Suprapubic skin (tissue), 4 donors: ENCODE measurements at regions not wholly inside any gene's neighbourhood (a gene's known extent, or its start where the extent isn't known, plus 50 kb on each side); places are given as distances from the start of the nearest gene placed in this dataset.
"Not testable (repeated sequence)": the region's sequence is repeated elsewhere in the genome, so short reads cannot be mapped to it uniquely, and the experiment has no call there.

Experiments
- DNase-seq, 2 donors: peaks; one replicate each; pipeline ENCODE4 v3.0.0-alpha.2; 2019; ENCODE audit warnings: low spot score in 2 of 2
- H3K27ac ChIP-seq: fragments of 200-600 bp; sonication (generic); one replicate; pipeline ENCODE4 v1.5.1; 2019
- H3K27me3 ChIP-seq: fragments of 200-600 bp; sonication (generic); one replicate; pipeline ENCODE4 v1.5.1; 2019
- H3K36me3 ChIP-seq: fragments of 200-600 bp; sonication (generic); one replicate; pipeline ENCODE4 v1.5.1; 2019
- H3K4me1 ChIP-seq: fragments of 200-600 bp; sonication (generic); one replicate; pipeline ENCODE4 v1.5.1; 2019
- H3K4me3 ChIP-seq: fragments of 200-600 bp; sonication (generic); one replicate; pipeline ENCODE4 v1.5.1; 2019; ENCODE audit warnings: mild to moderate bottlenecking
- H3K9me3 ChIP-seq: fragments of 200-600 bp; sonication (generic); one replicate; pipeline ENCODE4 v1.5.1; 2019
- EP300 ChIP-seq: sonication (generic); formaldehyde crosslinking; IDR thresholded peaks from one replicate; pipeline ENCODE4 v1.6.1; 2017; ENCODE audit warnings: antibody characterized with exemption
- POLR2A ChIP-seq, 2 donors: fragments of 450-650 bp; IDR thresholded peaks; one replicate each; pipeline ENCODE4 v1.6.1; 2017; ENCODE audit warnings: antibody characterized with exemption in 2 of 2, mild to moderate bottlenecking in 2 of 2, moderate library complexity in 2 of 2
- POLR2AphosphoS5 ChIP-seq, 3 donors: sonication (generic); formaldehyde crosslinking; IDR thresholded peaks; one replicate each; pipeline ENCODE4 v1.6.1; 2017; ENCODE audit warnings: antibody characterized with exemption in 3 of 3
- WGBS: methylation state at CpG from one replicate; pipeline ENCODE4 v1.1.5; 2018; 5-methylcytosine and 5-hydroxymethylcytosine counted together
- TF ChIP-seq, protein P1 (sequence below), 2 donors: fragments of 200-600 bp in 1 of 2; fragments of 450-650 bp in 1 of 2; sonication (generic) in 1 of 2; IDR thresholded peaks; one replicate each; pipeline ENCODE4 v1.5.1; 2016 to 2019; ENCODE audit warnings: antibody characterized with exemption in 2 of 2, mild to moderate bottlenecking in 1 of 2, moderate library complexity in 1 of 2

DNA sequence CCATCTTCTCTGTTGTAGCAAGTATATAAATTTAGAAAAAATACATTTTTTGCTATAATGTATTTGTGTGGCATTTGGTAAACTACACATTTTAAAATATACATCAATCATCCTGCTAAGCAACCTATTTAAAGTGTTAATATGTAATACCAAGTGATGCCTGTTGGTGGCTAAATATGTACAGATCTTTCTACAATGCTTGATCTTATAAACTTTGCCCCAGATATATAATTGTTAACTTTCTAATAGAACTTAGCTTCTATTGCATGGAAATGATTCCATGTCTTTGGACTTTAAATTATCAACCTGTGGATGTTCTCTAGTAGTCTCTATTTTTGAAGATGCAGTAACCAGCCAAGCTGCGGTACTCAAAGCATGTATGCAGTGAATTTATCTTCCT, 1260.4 kb upstream of the RAG2 start:
- no peaks in the 10 kb centered on the region for H3K27me3 ChIP-seq
- no peaks in the 10 kb centered on the region for H3K9me3 ChIP-seq
- no peak overlapping the region for H3K27ac ChIP-seq
- no peaks in the 10 kb centered on the region for H3K36me3 ChIP-seq
- H3K4me1 ChIP-seq, result no peaks in the 10 kb centered on the region
- TF ChIP-seq POLR2AphosphoS5 (IDR thresholded peaks at IDR 0.05), result no peak
- TF ChIP-seq, protein P1, sequence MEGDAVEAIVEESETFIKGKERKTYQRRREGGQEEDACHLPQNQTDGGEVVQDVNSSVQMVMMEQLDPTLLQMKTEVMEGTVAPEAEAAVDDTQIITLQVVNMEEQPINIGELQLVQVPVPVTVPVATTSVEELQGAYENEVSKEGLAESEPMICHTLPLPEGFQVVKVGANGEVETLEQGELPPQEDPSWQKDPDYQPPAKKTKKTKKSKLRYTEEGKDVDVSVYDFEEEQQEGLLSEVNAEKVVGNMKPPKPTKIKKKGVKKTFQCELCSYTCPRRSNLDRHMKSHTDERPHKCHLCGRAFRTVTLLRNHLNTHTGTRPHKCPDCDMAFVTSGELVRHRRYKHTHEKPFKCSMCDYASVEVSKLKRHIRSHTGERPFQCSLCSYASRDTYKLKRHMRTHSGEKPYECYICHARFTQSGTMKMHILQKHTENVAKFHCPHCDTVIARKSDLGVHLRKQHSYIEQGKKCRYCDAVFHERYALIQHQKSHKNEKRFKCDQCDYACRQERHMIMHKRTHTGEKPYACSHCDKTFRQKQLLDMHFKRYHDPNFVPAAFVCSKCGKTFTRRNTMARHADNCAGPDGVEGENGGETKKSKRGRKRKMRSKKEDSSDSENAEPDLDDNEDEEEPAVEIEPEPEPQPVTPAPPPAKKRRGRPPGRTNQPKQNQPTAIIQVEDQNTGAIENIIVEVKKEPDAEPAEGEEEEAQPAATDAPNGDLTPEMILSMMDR (IDR thresholded peaks at IDR 0.05), result no peak
- TF ChIP-seq EP300, result no peak
- no peak for TF ChIP-seq POLR2A (IDR thresholded peaks at IDR 0.05)
- 100% methylated on average over 1 of the region's 1 CpG for WGBS
- no peak overlapping the region for H3K4me3 ChIP-seq
- no peak for DNase-seq

DNA sequence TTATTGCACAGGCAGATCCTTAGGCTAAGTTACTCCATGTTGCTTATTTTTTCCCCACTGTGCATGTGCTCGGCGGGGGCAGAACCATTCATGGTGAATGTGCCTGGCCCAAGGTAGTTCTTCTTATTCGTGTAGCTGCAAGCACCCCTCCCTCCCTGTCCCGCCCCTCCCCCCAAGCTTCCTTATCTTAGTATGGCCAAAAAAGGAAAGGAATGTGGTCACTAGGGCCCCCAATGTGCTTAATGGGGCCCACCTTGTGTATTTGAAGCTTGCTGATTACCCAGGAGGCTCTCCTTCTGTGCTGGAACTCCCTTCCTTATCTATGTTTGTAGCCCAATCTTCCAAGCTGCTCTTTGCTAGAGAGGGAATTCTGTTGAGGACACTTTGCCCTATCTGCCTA, 1259.7 kb upstream of the RAG2 start:
- DNase-seq, result no peak
- H3K9me3 ChIP-seq, result no peaks in the 10 kb centered on the region
- H3K27me3 ChIP-seq, result no peaks in the 10 kb centered on the region
- no peaks in the 10 kb centered on the region for H3K36me3 ChIP-seq
- 94% methylated on average over 4 of the region's 4 CpGs for WGBS
- H3K27ac ChIP-seq, result no peak overlapping the region
- no peak overlapping the region for H3K4me3 ChIP-seq
- no peaks in the 10 kb centered on the region for H3K4me1 ChIP-seq
- TF ChIP-seq, protein P1 (IDR thresholded peaks at IDR 0.05), result no peak
- TF ChIP-seq EP300 (no peak), POLR2AphosphoS5 (IDR thresholded peaks at IDR 0.05) (no peak), POLR2A (IDR thresholded peaks at IDR 0.05) (no peak)

DNA sequence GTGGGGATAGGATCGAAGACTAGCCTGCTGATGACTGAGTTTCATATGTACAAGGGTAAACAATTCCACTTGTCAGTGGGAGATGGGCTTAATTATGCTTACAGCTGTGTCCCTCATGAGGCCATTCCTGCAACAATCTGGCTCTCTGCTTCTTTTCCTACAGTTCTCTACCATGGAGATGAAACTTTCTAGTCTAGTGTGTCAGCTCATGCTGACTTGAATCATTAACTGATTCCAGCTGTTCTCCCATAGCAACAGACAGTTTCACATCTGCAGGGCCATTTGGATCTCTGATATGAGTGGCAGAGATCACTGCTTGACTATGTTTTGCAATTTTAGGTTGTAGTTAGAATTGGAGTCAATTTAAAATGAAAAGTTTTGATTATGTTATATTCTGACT, 1251.7 kb upstream of the RAG2 start:
- TF ChIP-seq EP300, result no peak
- TF ChIP-seq, protein P1 (IDR thresholded peaks at IDR 0.05), result no peak
- Histone ChIP-seq H3K27me3 (no peaks in the 10 kb centered on the region), H3K36me3 (no peaks in the 10 kb centered on the region), H3K9me3 (no peaks in the 10 kb centered on the region), H3K4me3 (no peak overlapping the region), H3K4me1 (no peaks in the 10 kb centered on the region), H3K27ac (no peak overlapping the region)
- 67% methylated on average over 1 of the region's 1 CpG for WGBS
- DNase-seq, result no peak

DNA sequence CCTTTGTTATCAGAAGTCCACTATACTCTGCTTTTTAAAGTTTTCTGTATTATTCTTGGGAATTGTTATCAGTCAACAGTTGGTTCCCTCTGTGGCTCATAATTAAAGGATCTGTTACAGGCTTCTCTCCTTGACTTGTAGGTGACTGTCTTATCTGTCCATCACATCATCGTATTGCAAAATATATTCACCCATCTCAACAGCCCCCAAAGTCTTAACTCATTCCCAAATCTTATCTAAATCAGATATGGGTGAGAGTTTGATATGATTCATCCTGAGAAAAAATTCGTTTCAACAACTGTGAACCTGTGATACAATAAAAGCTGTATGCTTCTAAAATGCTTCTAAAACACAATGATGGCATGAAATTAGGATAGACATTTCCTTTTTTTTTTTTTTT, 1245.6 kb upstream of the RAG2 start:
- Histone ChIP-seq H3K4me1 (no peaks in the 10 kb centered on the region), H3K4me3 (no peak overlapping the region), H3K27me3 (no peaks in the 10 kb centered on the region), H3K9me3 (no peaks in the 10 kb centered on the region), H3K36me3 (no peaks in the 10 kb centered on the region), H3K27ac (no peak overlapping the region)
- no peak for TF ChIP-seq EP300
- TF ChIP-seq POLR2A (IDR thresholded peaks at IDR 0.05), result no peak
- no peak for TF ChIP-seq POLR2AphosphoS5 (IDR thresholded peaks at IDR 0.05)
- TF ChIP-seq, protein P1 (IDR thresholded peaks at IDR 0.05), result no peak
- no peak for DNase-seq
- 51% methylated on average over 2 of the region's 2 CpGs for WGBS

DNA sequence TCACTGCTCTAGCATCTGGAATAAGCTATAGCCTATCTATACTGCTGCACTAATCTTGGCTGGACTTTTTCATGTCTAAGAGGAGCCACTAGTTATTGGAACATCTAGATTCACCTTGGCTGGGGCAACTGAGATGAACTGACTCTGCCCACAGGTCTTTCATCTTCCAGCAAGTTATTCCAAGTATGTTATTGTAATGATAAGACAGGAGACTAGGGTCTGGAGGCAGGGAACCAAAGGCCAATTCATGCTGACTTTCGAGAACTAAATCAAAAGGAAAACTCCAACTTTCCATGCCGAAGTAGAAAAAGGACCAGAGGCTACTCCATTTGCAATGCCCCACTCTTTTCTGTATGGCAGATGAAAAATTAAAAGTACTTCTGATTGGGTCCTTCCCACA, 1243.0 kb upstream of the RAG2 start:
- Histone ChIP-seq H3K9me3 (no peaks in the 10 kb centered on the region), H3K36me3 (no peaks in the 10 kb centered on the region), H3K27me3 (no peaks in the 10 kb centered on the region), H3K4me3 (no peak overlapping the region), H3K4me1 (no peaks in the 10 kb centered on the region), H3K27ac (no peak overlapping the region)
- DNase-seq, result no peak
- no peak for TF ChIP-seq POLR2AphosphoS5 (IDR thresholded peaks at IDR 0.05)
- TF ChIP-seq, protein P1 (IDR thresholded peaks at IDR 0.05), result no peak
- no peak for TF ChIP-seq EP300
- 94% methylated on average over 2 of the region's 2 CpGs for WGBS

DNA sequence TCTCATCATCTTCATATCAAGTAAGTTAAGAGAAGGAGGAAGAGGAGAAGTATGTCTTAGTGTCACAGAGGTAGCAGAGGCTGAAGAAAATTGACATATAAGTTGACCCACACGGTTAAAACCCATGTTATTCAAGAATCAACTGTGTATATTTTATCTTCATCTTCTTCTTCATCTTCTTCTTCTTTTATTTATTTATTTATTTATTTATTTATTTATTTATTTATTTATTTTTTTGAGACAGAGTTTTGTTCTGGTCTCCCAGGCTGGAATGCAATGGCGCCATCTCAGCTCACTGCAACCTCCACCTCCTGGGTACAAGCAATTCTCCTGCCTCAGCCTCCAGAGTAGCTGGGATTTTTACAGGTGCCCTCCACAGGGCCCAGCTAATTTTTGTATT, 1242.3 kb upstream of the RAG2 start:
- H3K9me3 ChIP-seq, H3K27ac ChIP-seq, H3K4me3 ChIP-seq, DNase-seq, H3K36me3 ChIP-seq, H3K27me3 ChIP-seq, H3K4me1 ChIP-seq: not testable (repeated sequence)
- 88% methylated on average over 2 of the region's 2 CpGs for WGBS
